ENCODE measurements at regions not wholly inside any gene's neighbourhood (a gene's known extent, or its start where the extent isn't known, plus 50 kb on each side); places are given as distances from the start of the nearest gene placed in this dataset.

GRCh38 chr1:232149287-232150201 lies 480.4 kb downstream of the SIPA1L2 start:
- ChIA-PET CTCF (interaction anchor here (0.7 to 1.6 kb wide), 2 partner anchors 11 to 274 kb away, joined by 3 to 5 read pairs; no protein-coding TSS in a partner anchor), POLR2A (no interaction called here)
- Histone ChIP-seq H3K4me3 (ENCODE audit: low read depth, low read length) (no peak overlapping the region), H3K27me3 (ENCODE audit: control insufficient read depth, insufficient read depth, low read length) (no peaks in the 10 kb centered on the region), H3K36me3 (ENCODE audit: control insufficient read depth, insufficient read depth, low read length) (no peaks in the 10 kb centered on the region)
- DNase-seq (ENCODE audit: low read depth): peak; percentile 51
- TF ChIP-seq CTCF (IDR thresholded peaks at IDR 0.05; ENCODE audit: insufficient read depth, low read depth, low read length): no peak

GRCh38 chr1:232147215-232147614 lies 482.7 kb downstream of the SIPA1L2 start:
- DNase-seq (ENCODE audit: low read depth): no peak
- ChIA-PET POLR2A (no interaction called here), CTCF (no interaction called here)
- Histone ChIP-seq H3K4me3 (ENCODE audit: low read depth, low read length) (no peak overlapping the region), H3K27me3 (ENCODE audit: control insufficient read depth, insufficient read depth, low read length) (no peaks in the 10 kb centered on the region), H3K36me3 (ENCODE audit: control insufficient read depth, insufficient read depth, low read length) (no peaks in the 10 kb centered on the region)
- no peak for TF ChIP-seq CTCF (IDR thresholded peaks at IDR 0.05; ENCODE audit: insufficient read depth, low read depth, low read length)

- Histone ChIP-seq H3K4me3 (ENCODE audit: low read depth, low read length) (no peak overlapping the region), H3K36me3 (ENCODE audit: control insufficient read depth, insufficient read depth, low read length) (no peaks in the 10 kb centered on the region), H3K27me3 (ENCODE audit: control insufficient read depth, insufficient read depth, low read length) (no peaks in the 10 kb centered on the region)
- DNase-seq (ENCODE audit: low read depth): no peak
- ChIA-PET CTCF (no interaction called here), POLR2A (no interaction called here)
- no peak for TF ChIP-seq CTCF (IDR thresholded peaks at IDR 0.05; ENCODE audit: insufficient read depth, low read depth, low read length)
These were observed 483.4 kb downstream of the SIPA1L2 start for GRCh38 chr1:232146514-232146913.

- Histone ChIP-seq H3K4me3 (ENCODE audit: low read depth, low read length) (no peak overlapping the region), H3K27me3 (ENCODE audit: control insufficient read depth, insufficient read depth, low read length) (no peaks in the 10 kb centered on the region), H3K36me3 (ENCODE audit: control insufficient read depth, insufficient read depth, low read length) (no peaks in the 10 kb centered on the region)
- no peak for TF ChIP-seq CTCF (IDR thresholded peaks at IDR 0.05; ENCODE audit: insufficient read depth, low read depth, low read length)
- no peak for DNase-seq (ENCODE audit: low read depth)
- ChIA-PET CTCF (no interaction called here), POLR2A (no interaction called here)
These were observed 484.2 kb downstream of the SIPA1L2 start for GRCh38 chr1:232145768-232146167.

GRCh38 chr1:232144696-232145230 lies 485.2 kb downstream of the SIPA1L2 start:
- ChIA-PET POLR2A (no interaction called here), CTCF (no interaction called here)
- DNase-seq (ENCODE audit: low read depth): no peak
- Histone ChIP-seq H3K4me3 (ENCODE audit: low read depth, low read length) (no peak overlapping the region), H3K36me3 (ENCODE audit: control insufficient read depth, insufficient read depth, low read length) (no peaks in the 10 kb centered on the region), H3K27me3 (ENCODE audit: control insufficient read depth, insufficient read depth, low read length) (no peaks in the 10 kb centered on the region)
- no peak for TF ChIP-seq CTCF (IDR thresholded peaks at IDR 0.05; ENCODE audit: insufficient read depth, low read depth, low read length)
